A549 (cell line): ENCODE measurements at regions not wholly inside any gene's neighbourhood (a gene's known extent, or its start where the extent isn't known, plus 50 kb on each side); places are given as distances from the start of the nearest gene placed in this dataset.
"Not testable (repeated sequence)": the region's sequence is repeated elsewhere in the genome, so short reads cannot be mapped to it uniquely, and the experiment has no call there.

Experiments used
- CTCF ChIP-seq: fragments of >200 bp; sonication (Bioruptor Twin); formaldehyde crosslinking; IDR thresholded peaks from 3 replicates; pipeline ENCODE4 v1.5.1; 2016
- MAX ChIP-seq: IDR thresholded peaks from 2 replicates; pipeline ENCODE4 v1.6.1; 2012
- NPAS2 ChIP-seq: fragments of 250-450 bp; sonication (Bioruptor Pico); IDR thresholded peaks from 2 replicates; pipeline ENCODE4 v1.8.0; 2022; ENCODE audit warnings: mild to moderate bottlenecking, moderate library complexity, borderline replicate concordance
- POLR2A ChIP-seq: IDR thresholded peaks from 2 replicates; pipeline ENCODE4 v1.6.1; 2012; ENCODE audit warnings: mild to moderate bottlenecking, low read length
- REST ChIP-seq: fragments of 200-600 bp; sonication (generic); IDR thresholded peaks from 2 replicates; pipeline ENCODE4 v1.6.1; 2016; ENCODE audit warnings: antibody characterized with exemption, mild to moderate bottlenecking, moderate library complexity
- SMC3 ChIP-seq: fragments of >200 bp; sonication (Bioruptor Twin); formaldehyde crosslinking; IDR thresholded peaks from 3 replicates; pipeline ENCODE4 v1.6.1; 2018; ENCODE audit warnings: inconsistent platforms
- TP53 ChIP-seq: fragments of 250-450 bp; sonication (Bioruptor Pico); IDR thresholded peaks from 2 replicates; pipeline ENCODE4 v1.5.0; 2021; ENCODE audit warnings: mild to moderate bottlenecking, moderate library complexity
- ZSCAN20 ChIP-seq: fragments of 250-450 bp; sonication (Bioruptor Pico); IDR thresholded peaks from 2 replicates; pipeline ENCODE4 v1.8.0; 2022; ENCODE audit warnings: mild to moderate bottlenecking, moderate library complexity

- TF ChIP-seq SMC3; CTCF; ZSCAN20 (CRISPR knock-in tag); REST; TP53 (CRISPR knock-in tag); NPAS2 (CRISPR knock-in tag); POLR2A; MAX: not testable (repeated sequence)
These were observed 518.4 kb downstream of the TUBA3C start for GRCh38 chr13:18663222-18663621.
